GM19240 (cell line): ENCODE measurements at regions not wholly inside any gene's neighbourhood (a gene's known extent, or its start where the extent isn't known, plus 50 kb on each side); places are given as distances from the start of the nearest gene placed in this dataset.
"Not testable (repeated sequence)": the region's sequence is repeated elsewhere in the genome, so short reads cannot be mapped to it uniquely, and the experiment has no call there.

Source experiments
- DNase-seq: peaks from one replicate; pipeline ENCODE4 v3.0.0; 2011; ENCODE audit warnings: low spot score; ENCODE audit not compliant: insufficient read length

GRCh38 chrX:114272096-114272686, 311.7 kb upstream of the HTR2C start:
- no peak for DNase-seq

GRCh38 chrX:114270371-114270770, 313.5 kb upstream of the HTR2C start:
- DNase-seq: not testable (repeated sequence)

GRCh38 chrX:114268643-114269042, 315.2 kb upstream of the HTR2C start:
- DNase-seq: no peak

DNA sequence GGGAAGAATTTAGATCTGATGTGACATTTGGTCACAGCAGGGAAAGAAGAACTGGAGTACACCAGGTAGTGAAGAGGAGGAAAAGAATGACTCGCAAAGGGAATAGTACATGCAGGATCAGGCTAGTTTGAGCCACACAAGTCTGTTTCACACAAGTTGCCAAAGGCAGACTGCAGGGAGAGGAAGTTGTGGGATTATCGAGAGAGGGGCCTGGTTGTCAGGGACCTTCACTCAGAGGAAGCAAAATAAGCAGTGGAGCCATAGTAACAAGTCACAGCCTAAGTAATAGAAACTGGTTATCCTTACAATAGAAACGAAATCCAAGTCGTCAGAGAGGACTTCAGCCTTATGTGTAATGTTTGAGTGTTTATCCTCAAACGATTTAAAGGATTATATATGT, 316.7 kb upstream of the HTR2C start:
- no peak for DNase-seq

DNA sequence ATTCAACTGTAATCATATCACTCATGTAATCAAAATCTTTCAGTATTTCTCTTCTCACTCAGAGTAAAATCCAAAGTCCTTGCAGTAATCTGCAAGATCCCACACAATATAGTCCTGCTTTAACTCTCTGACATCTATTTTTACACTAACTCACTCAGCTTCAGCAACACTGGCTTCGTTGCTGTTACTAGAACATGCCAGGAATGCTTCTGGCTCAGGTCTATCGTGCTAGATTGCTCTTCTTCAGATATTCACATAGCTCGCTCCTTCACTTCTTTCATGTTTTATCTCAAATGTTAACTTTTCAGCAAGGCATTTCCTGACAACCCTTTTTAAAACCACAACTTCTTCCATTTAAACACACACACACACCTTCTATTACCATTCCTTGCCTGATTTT, 331.7 kb upstream of the HTR2C start:
- DNase-seq: no peak

- DNase-seq: no peak
Observed at GRCh38 chrX:114251575-114251974, 332.3 kb upstream of the HTR2C start.

- DNase-seq: no peak
Observed at GRCh38 chrX:114221445-114221844, 362.4 kb upstream of the HTR2C start.

GRCh38 chrX:114210879-114211278, 373.0 kb upstream of the HTR2C start:
- no peak for DNase-seq

DNA sequence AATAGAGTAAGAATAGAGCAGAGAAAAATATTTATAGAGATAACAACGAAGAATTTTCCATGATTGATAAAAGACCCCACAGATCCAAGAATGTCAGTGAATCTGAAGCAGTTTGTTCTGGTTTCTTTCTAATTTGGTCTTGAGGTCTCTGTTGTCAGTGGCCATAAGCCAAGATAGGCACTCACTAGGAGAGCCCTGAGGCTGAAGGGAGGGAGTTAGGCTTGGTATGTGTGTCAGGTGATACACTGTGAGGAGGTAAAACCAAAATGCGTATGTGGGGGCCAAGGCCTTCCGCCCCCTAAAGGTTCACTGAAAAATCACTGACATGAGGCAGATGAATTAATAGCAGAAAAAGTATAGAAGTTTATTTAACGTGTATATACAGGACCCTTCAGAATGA, 382.3 kb upstream of the HTR2C start:
- DNase-seq: no peak

- DNase-seq: no peak
Observed at GRCh38 chrX:114181195-114181594, 402.7 kb upstream of the HTR2C start.

DNA sequence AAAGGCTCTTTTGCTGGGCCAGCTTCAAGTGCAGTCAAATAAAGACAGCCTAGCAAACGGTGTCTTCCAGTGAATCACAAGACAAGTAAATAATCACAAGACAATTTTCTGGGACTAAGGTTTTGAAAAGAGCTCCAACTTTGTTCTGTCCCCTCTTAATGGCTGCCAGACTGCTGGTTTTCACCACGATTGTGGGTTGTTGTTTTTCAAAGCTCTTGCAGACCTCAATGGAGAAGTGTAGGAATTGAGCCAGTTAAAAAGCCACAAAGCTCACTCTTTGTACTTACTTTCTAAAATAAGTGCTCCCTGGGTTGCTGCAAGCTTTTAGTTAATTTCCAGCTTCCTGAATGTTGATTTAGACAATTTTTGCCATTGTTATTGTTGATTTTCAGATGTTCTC, 405.8 kb upstream of the HTR2C start:
- DNase-seq: no peak

DNA sequence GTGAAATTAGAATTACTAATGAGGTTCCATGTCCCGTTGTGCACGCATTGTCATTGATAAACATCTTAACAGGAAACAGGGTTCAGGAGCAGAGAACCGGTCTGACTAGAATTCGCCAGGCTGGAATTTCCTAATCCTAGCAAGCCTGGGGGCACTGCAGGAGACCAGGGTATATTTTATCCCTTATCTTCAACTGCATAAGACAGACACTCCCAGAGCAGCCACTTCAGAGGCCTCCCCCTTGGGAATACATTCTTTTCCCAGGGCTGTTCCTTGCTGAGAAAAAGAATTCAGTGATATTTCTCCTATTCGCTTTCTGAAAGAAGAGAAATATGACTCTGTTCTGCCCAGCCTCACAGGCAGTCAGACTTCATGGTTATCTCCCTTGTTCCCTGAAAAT, 416.6 kb upstream of the HTR2C start:
- not testable (repeated sequence) for DNase-seq

DNA sequence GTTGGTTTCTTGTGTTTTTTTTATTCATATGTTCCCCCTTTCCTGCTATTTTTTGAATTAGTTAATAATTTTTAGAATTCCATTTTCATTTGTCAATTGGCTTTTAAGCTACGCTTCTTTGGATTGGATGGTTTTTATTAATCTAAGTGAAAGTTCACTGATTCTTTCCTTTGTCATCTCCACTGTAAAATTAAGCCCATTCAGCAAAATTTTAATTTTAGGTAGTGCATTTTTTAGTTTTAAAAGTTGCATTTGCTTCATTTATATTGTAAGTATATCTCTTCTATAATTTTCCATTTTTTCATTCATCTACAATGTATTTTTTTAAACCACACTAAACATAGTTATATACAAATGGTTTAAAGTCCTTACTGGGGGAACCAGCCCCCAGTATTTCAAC, 417.3 kb upstream of the HTR2C start:
- DNase-seq: no peak

DNA sequence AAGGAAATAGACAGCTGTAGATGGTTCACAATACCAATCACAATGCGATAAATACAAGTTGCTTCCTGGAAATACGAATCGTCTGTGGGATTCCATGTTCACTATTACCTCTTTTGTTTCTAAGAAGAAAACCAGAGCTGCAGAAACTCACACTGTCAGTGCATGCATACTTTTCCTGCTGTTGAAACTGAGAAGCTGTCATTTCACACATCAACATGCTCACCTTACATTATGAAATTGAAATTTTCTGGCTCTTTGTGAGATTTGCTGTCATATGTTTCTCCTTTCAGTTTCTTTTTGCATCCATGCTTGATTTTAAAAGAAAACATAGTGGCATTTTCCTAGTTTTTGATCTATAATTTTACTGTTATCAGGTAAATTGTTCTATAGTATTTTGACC, 418.3 kb upstream of the HTR2C start:
- no peak for DNase-seq

DNA sequence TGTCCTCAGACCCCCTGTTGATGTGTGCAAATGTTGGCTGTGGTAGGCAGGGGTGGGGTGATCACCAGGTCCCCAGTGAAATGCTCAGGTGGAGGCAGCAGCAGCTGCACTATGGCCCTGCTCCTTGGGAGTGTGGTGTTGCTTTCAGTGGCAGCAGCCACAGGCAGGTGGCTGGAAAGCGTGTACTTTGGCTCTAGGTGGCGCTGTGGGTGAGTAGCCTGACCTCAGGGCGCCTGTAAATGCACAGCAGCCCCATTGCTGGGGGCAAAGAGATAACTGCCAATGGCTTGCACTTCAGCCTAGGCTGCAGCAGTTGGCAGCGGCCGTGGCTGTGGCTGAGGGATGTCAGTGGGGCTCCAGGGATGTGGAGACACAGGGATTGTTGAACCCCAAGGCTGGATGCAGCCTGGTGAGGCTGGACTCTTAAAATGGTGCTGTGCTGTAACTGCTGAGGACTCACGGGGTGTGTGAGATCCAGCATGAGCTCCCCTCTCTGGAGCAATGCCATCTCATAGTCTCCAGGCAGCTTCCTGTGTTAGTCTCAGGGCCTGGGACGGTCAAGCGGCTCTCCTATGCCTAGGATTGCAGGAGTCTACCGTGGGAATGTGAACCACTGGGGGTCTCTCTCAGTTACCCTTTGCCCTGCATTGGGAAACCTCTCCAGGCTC, 421.7 kb upstream of the HTR2C start:
- no peak for DNase-seq

DNA sequence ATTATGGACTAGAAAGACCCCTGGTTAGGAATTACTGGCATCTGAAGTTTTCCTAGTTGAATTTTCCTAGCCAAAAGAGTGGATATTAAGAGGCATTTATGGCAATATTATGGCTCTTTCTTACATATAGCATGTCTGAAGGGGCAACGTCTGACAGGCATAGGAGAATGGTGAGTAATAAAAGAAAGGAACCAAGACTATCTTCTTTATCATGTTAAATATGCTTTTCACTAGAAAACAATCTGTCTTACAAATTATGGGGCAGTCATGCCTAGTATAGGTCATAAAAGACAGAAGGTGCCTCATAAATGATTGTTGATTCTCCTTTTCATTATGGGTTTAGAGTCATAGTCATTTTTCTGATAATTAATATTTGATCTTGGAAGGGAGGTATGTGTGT, 431.1 kb upstream of the HTR2C start:
- DNase-seq: no peak

DNA sequence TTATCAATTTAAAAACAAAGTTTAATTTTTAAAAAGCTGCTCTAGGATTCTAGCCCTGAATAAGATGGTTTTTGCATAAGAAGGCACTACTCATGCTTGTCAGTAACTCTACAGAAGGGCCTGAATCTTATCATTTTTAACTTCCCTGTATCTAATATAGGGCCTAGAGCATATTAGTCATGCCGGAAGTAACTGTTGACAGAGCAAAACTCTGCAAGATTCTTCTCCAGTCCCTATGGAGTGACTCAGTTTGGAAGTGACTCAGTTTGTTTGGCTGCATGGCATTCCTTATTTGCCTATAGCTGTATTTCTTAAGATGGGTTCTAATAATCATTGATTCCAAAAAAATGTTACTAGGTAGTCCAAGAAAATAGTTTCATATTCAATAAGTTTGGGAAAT, 431.8 kb upstream of the HTR2C start:
- no peak for DNase-seq

GRCh38 chrX:114134465-114134864, 449.4 kb upstream of the HTR2C start:
- DNase-seq: no peak

DNA sequence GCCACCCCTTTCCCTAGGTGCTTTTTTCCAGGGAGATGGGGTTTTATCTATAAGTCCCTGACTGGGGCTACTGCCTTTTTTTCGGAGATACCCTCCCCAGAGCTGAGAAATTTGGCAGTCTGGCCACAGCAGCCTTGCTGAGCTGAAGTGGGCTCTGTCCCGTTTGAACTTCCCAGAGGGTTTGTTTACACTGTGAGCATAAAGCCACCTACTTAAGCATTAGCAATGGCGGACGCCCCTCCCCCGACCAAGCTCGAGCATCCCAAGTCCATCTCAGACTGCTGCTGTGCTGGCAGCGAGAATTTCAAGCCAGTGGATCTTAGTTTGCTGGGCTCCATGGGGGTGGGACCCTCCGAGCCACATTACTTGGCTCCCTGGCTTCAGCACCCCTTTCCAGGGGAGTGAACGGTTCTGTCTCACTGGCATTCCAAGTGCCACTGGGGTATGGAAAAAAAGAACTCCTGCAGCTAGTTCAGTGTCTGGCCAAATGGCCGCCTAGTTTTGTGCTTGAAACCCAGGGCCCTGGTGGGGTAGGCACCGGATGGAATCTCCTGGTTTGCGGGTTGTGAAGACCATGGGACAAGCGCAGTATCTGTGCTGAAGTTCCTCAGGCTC, 456.4 kb upstream of the HTR2C start:
- DNase-seq: no peak

GRCh38 chrX:114127005-114127404, 456.9 kb upstream of the HTR2C start:
- DNase-seq: no peak

GRCh38 chrX:114101081-114101480, 482.8 kb upstream of the HTR2C start:
- no peak for DNase-seq

GRCh38 chrX:114097866-114098265, 486.0 kb upstream of the HTR2C start:
- DNase-seq: no peak

DNA sequence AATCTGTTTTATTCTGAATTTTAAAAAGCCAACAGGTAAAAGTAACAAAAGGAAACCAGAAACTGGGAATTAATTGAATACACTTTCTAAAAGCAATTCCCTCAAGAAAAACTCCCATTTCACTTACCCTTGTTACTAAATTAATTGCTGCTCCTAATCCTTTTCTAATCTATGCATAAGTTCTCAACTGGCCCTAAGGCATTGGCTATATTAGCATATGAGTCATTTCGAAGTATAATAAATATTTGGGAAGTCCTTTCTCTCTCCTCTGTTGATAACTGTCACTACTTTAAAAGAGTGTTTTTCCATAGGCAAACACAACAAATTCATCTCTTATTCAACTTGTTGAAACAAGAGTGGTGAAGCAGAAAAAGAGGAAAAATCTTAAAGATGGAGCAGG, 486.5 kb upstream of the HTR2C start:
- DNase-seq: no peak
